ENCODE measurements at regions not wholly inside any gene's neighbourhood (a gene's known extent, or its start where the extent isn't known, plus 50 kb on each side); places are given as distances from the start of the nearest gene placed in this dataset.

DNA sequence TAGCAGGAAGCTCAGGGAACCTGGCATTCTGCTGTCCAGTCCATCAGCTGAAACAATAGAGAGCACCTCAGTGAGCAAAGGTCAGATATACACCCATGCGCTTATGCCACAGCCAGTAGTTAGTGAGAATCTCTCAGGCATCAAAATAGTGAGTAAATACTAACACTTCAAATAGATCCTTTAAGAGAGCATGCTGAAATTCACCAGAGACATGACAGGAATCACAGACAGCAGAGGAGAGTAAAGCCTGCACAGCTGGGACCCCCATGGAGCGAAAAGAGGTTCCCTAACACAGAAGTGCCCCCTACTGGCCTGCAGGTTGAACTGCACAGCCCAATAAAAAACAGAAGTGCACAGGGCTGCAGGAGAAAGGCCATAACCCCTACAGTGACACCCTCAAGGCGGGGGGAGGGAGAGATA, 57.6 kb upstream of the ANTXRL start:
- DNase-seq = peak; percentile 60

GRCh38 chr10:46230615-46231014, 56.2 kb upstream of the ANTXRL start:
- DNase-seq = no peak

DNA sequence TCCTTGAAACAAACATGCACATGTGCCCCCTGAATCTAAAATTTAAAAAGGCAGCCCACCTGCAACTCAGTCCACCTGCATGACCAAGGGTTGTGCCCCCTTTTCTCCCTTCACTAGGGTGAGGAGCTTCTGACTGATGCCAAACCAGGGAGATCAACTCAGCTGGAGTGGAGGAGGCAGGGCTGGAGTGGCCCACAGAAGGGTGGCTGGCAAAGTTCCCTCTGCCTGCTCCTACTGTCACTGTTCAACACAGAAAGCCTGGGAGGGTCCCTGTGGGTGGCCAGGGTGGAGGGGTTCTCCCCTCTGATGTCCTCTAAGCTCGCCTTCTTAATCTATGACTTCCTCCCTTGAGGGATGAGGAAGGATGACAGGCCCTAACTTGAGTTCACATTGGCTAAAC, 55.7 kb upstream of the ANTXRL start:
- no peak for DNase-seq

- no peak for DNase-seq
Observed at GRCh38 chr10:46232084-46232483, 54.7 kb upstream of the ANTXRL start.

DNA sequence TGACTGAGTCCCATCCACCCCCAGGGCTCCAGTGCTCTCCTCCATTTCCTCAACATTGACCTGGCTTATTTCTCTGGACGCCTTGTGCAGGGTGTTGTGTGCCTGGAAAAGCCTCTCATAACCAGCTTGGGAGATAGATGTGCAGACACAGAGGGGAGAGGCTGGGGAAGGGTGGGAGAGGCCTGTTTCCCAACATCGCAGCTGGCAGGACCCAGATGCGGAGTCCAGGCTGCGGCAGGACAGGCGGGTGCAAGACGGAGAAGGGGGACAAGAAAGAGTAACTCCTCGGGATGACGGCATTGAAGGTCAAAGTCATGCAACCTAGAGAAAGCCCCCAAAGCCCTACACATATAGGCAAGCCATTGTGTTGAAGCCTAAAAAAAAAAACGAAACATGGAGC, 54.1 kb upstream of the ANTXRL start:
- no peak for DNase-seq

DNA sequence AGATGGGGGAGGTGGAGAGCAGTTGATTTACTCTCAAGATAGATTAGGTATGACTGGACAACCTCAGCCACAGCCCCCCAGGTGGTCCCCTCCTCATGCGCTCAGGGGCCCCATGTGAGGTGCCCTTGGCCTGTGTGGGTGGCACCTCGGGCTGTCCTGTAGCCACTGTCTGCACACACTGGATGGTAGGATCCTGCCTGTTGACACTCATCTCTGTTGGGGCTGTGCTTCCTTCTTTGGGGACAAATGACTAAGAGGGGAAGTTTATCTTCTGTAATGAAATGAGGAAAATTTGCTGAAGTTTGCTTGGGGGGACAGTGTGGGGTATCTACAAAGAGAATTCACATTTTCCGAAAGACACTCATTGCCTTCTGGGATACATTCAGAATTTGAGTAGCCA, 53.6 kb upstream of the ANTXRL start:
- DNase-seq = no peak

DNA sequence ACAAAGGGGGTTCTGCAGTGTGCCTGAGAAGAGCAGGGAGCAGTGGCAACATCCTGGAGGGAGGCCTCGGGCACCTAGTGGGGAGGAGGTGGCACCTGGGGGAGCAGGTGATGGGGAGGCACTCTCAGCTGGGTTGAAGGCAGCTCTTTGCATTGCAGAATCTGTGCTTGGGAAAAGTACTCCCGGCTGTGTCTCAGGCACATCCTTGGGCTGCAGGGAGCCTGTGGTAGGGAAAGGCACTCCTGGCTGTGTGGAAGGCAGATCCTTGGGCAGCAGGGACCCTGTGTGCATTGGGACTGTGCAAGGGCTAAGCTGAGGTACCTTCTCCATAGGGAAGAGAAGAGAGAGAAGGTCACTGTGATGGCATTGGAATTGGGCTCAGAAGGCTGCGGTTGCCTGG, 52.8 kb upstream of the ANTXRL start:
- no peak for DNase-seq

DNA sequence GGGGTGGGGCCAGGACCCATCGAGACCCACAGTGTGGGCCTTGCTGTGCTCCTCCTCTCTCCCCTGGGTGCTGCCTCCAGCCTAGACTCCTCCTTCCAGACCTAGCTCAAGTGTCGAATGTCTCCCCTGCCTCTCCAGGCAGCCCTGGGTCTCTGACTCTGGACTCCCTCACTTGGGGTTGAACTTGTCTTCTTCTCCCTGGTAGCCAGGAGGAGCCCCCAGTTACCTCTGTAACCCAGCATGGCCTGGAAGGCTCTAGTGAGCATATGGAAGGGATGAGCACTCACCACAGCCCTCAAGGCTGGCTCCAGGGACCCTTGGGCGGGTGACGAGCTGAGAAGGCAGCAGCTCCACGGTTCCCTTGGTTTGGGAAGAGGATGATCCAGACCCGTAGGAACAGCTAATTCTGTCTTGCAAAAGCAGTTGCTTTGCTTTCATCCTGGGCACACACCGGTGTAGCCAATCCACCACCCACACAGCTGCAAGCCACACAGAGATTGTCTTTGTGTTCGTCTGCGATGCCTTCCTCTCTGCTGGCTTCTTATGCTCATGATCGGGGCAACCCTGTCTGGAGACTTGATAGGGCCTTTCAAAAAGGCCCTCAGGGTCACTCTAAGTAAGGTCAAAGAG, 52.3 kb upstream of the ANTXRL start:
- DNase-seq = no peak

- DNase-seq = no peak
Observed at GRCh38 chr10:46235705-46236545, 50.9 kb upstream of the ANTXRL start.

- no peak for DNase-seq
Observed at GRCh38 chr10:46236546-46236887, 50.3 kb upstream of the ANTXRL start.

DNA sequence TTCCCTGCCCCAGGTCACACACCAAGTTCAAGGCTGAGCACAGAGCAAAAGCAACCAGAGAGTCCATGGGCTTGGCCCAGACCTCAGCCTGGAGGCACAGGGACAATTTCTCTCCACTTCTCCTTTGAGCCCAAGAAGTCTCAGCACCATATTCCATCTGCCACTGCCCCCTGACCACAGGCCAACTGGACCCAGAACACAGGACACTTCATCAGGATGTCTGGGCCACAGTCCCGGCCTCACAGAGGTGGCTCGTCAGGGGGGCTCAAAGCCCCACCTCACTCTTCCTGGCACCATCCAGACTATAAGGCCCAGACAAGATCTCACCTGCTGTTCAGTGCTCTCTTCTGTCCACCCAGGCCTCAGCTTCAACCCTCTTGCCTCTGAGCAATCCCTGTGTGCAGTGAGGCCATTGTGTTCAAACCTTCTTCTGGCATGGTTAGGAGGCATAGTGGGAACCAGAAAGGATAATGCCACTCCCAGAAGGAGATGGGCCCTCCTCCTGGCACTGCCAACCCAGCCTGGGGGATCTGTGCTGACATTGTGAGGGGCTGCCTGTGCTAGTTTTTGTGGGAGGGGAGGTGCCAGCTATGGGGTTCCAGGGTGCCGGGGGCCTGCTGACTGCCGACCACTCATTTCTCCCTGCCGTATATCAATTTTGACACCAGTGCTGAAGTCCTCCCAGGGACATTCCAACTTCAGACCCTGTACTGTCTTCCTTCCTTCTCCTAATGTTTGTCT, 49.7 kb upstream of the ANTXRL start:
- DNase-seq = no peak

Data from DMS53 (cell line).